Non-pigmented ciliary epithelial cell (primary cell): ENCODE measurements at regions not wholly inside any gene's neighbourhood (a gene's known extent, or its start where the extent isn't known, plus 50 kb on each side); places are given as distances from the start of the nearest gene placed in this dataset.
A peak's percentile ranks its signal among the peaks of the same experiment; 100 is the strongest.
"Not testable (repeated sequence)": the region's sequence is repeated elsewhere in the genome, so short reads cannot be mapped to it uniquely, and the experiment has no call there.

Experiments
- DNase-seq: peaks from one replicate; pipeline ENCODE4 v3.0.0-alpha.2; 2010; ENCODE audit warnings: low read depth

GRCh38 chr6:115873901-115874300 is 186.8 kb downstream of the FRK start:
- no peak for DNase-seq

GRCh38 chr6:115870464-115870863 is 190.2 kb downstream of the FRK start:
- DNase-seq, result no peak

GRCh38 chr6:115865914-115866313 is 194.8 kb downstream of the FRK start:
- DNase-seq, result no peak

DNA sequence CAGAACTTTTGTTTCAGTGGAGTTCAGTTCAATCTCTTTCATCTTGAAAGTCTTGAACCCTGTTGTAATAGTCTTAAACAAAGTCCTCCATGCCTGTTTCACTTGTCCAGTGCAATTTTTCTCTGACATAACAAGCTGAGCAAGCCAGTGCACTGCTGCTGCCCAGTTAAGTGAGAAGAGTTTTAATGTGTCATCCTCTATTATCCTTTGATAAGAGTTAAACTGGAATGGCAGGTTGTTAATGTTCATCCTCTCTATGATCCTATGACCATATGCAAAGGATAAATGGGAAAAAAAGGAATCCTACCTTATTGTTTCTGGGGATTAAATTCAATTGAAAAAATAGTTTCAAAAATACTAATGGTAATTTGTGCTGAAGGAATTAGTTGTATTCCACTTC is 197.5 kb downstream of the FRK start:
- DNase-seq, result no peak

DNA sequence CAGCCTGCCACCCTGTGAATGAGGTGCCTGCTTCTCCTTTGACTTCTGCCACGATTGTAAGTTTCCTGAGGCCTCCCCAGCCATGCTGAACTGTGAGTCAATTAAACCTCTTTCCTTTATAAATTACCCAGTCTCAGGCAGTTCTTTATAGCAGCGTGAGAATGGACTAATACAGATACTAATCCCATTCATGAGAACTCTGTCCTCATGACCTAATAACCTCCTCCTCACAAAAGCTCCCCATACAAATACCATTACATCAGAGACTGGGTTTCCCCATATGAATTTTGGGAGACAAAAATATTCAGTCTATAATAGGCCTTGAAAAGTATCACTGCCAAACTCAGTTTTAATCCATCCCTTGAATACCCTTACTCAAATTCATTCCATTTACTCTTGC is 199.0 kb downstream of the FRK start:
- not testable (repeated sequence) for DNase-seq

DNA sequence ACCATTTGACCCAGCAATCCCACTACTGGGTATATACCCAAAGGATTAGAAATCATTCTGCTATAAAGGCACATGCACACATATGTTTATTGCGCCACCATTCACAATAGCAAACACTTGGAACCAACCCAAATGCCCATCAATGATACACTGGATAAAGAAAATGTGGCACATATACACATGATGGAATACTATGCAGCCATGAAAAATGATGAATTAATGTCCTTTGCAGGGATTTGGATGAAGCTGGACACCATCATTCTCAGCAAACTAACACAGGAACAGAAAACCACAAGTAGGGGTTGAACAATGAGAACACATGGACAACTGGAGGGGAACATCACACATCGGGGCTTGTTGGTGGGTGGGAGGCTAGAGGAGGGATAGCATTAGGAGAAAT is 201.1 kb downstream of the FRK start:
- DNase-seq, result not testable (repeated sequence)

GRCh38 chr6:115854866-115855665 is 205.6 kb downstream of the FRK start:
- DNase-seq, result no peak

DNA sequence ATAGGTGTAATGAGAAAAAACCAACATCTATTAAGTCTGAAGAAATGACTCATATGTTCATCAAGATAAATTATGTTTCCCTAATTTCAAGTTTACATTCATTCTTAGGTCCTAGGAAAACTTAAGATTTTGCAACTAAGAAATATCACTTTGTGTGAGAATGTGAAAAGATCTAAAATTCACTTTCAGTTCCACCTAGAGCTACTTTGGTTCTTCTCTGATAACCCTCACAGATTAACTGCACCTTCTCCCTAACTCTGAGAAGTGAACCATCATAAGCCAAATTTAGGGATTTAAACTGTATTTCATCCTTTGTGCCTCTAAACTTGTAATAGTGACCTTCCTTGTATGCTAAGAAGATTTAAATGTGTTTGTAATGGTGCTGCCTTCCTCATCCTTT is 213.0 kb downstream of the FRK start:
- no peak for DNase-seq

DNA sequence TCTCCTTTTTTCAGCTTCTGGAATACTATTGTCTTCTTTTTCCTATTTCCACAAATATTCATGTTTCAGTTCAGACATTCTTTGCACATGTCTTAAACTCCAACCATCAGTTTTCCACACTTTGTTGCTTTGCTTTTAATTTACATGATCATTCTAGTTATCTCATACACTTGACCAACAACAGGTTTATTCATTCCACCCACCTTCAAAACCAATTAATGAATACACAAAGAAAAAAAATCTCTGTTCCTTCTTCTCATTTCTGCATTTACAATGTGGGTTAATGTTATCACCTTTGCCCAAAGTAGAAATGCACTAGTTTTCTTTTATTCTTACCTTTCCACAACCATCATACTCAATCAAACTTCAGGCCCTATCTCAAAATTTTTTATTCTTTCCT is 216.7 kb downstream of the FRK start:
- no peak for DNase-seq

- no peak for DNase-seq
These were observed 218.4 kb downstream of the FRK start for GRCh38 chr6:115842338-115842737.

GRCh38 chr6:115839583-115840181 is 221.0 kb downstream of the FRK start:
- DNase-seq, result no peak

GRCh38 chr6:115838763-115839401 is 221.8 kb downstream of the FRK start:
- no peak for DNase-seq

DNA sequence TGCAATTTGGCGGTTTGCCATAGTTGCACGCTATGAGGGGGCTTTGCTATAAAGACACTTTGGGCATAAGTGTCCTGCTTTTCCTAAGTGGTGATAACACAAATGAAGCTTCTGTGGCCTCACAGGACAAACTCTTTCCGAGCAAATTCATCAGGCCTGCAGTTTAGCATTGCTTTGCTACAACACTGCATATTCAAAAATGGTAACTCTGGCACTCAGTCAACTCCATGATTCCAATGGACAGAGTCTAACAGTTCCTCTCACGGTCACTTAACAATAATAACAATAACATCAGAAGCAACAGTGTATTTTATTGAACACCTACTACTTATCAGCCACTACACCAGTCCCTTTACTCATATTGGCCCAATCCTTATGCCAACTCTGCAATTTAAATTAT is 222.5 kb downstream of the FRK start:
- no peak for DNase-seq

DNA sequence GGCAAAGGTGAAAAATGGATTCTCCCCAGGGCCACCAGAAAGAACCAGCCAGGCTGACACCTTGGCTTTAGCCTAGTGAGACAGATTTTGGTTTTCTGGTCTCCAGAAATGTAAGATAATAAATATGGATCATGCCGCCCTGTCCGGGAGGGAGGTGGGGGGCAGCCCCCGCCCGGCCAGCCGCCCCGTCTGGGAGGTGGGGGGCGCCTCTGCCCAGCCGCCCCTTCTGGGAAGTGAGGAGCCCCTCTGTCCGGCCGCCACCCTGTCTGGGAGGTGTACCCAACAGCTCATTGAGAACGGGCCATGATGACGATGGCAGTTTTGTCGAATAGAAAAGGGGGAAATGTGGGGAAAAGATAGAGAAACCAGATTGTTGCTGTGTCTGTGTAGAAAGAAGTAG is 224.3 kb downstream of the FRK start:
- DNase-seq, result not testable (repeated sequence)

GRCh38 chr6:115835314-115835713 is 225.4 kb downstream of the FRK start:
- no peak for DNase-seq

DNA sequence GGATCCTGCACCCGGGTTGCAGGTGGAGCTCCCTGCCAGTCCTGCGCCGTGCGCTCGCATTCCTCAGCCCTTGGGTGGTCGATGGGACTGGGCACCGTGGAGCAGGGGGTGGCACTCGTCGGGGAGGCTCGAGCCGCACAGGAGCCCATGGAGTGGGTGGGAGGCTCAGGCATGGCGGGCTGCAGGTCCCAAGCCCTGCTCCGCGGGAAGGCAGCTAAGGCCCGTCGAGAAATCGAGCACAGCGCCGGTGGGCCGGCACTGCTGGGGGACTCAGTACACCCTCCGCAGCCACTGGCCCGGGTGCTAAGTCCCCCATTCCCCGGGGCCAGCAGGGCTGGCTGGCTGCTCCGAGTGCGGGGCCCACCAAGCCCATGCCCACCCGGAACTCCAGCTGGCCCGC is 226.1 kb downstream of the FRK start:
- not testable (repeated sequence) for DNase-seq

DNA sequence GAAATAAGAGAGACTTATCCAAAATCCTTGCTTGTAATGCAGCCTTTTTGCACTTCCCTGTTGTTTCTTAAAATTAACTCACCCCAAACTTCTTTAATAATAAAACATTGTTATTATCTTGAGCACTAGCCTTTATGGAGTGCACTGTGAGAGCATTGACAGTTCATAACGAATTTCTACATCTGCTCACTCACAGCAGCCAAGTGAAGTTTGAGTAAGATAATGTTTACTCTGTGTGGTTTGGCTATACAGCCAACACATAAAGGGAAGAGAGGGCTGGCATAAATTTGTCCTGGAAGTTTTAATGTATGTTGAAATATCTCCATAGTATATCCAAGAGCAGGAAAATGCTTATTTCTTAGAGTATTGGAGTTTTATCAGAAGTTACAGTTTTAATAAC is 227.9 kb downstream of the FRK start:
- DNase-seq, result no peak

GRCh38 chr6:115832186-115832585 is 228.5 kb downstream of the FRK start:
- DNase-seq, result no peak

DNA sequence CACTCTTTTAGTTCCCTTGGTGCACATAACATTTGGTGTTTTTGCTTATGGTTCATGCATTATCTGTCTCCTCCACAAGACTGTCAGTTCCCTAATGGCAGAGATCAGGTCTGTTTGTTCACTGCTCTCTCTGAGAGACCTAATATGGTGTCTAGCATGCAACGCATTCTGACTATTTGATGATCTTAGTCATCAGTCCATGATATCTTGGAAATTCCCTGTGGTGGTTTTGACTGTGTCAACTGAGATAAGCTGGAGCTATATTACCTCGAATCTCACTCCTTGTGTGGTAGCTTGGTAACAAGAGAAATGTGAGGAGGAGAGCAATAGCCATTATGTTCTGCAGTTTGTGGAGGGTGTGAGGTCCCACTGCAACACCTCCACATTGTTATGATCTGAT is 229.8 kb downstream of the FRK start:
- peak; percentile 18 for DNase-seq

DNA sequence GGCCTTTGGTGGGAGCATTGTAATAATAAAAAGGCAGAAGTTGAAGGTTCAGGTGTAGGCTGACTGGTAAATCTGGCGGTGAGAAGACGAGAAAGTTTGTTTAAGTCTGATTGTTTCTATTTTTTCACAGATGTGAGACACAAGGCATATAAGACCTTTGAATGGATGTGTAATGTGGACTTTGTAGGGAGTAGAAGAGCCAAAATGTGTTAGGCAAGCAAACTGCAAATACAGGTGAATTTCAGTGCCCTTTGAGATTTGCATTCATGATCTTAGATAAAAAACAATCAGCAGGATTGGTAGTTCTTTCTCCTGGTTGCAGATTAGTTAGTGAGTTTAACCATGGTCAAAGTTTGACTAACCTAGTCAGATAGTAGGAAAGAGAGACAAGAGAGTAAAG is 238.9 kb downstream of the FRK start:
- DNase-seq, result no peak

- no peak for DNase-seq
These were observed 241.2 kb downstream of the FRK start for GRCh38 chr6:115819506-115819905.

GRCh38 chr6:115817161-115817560 is 243.5 kb downstream of the FRK start:
- DNase-seq, result no peak

DNA sequence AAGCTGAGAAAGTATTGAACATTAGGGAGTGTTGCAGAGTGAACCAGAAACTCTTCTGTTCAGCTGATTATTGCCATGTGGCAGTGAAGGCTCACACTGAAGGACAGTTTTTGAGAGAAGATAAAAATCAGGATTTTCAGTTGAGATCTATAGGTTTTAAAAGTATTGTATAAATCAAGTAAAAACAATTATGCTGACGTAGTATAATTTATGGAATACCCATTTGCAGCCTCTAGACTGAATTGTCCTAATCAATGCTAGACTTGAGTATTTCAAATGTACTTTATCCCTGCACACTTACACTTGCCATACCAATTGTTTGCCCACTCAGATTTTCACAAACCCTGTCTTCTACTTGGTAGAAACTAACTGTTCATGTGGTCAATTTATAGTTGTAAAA is 245.8 kb downstream of the FRK start:
- no peak for DNase-seq
